Gastroesophageal sphincter (tissue), 3 donors: ENCODE measurements at regions not wholly inside any gene's neighbourhood (a gene's known extent, or its start where the extent isn't known, plus 50 kb on each side); places are given as distances from the start of the nearest gene placed in this dataset.

Experiments used
- EP300 ChIP-seq: sonication (generic); formaldehyde crosslinking; IDR thresholded peaks from one replicate; pipeline ENCODE4 v1.6.1; 2017; ENCODE audit warnings: antibody characterized with exemption, mild to moderate bottlenecking
- POLR2A ChIP-seq, 2 donors: fragments of 450-650 bp; IDR thresholded peaks; one replicate each; pipeline ENCODE4 v1.6.1; 2017; ENCODE audit warnings: antibody characterized with exemption in 2 of 2, mild to moderate bottlenecking in 2 of 2, moderate library complexity in 1 of 2
- POLR2AphosphoS5 ChIP-seq: sonication (generic); formaldehyde crosslinking; IDR thresholded peaks from one replicate; pipeline ENCODE4 v1.6.1; 2017; ENCODE audit warnings: antibody characterized with exemption
- TF ChIP-seq, protein P1 (sequence below), 4 experiments: fragments of 200-600 bp in 2 of 4; fragments of 450-650 bp in 2 of 4; sonication (generic) in 1 of 4; IDR thresholded peaks; one replicate each; pipeline ENCODE4 v1.5.1; 2017 to 2019; ENCODE audit warnings: antibody characterized with exemption in 4 of 4, mild to moderate bottlenecking in 2 of 4, moderate library complexity in 2 of 4

DNA sequence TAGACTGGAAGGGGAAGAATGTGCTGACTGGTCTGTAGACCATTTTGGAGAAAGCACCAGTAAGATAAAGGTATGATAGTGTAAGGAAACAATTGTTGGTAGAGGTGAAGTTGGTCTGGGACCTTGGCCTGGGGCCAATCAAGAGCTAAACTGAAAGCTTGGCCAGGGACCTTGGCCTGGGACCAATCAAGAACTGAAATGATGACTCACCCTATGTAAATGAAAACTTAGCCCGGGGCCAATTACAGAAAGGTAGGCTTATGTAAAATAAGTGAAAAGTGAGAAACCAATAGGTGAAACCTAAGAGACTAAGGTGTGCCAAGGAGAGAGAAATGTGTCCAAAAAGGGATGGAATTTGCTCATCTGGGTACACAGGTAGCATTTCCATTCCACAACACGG, 776.0 kb downstream of the C12orf50 start:
- no peak for TF ChIP-seq POLR2A (IDR thresholded peaks at IDR 0.05)
- TF ChIP-seq EP300, result no peak
- no peak for TF ChIP-seq POLR2AphosphoS5
- TF ChIP-seq, protein P1, sequence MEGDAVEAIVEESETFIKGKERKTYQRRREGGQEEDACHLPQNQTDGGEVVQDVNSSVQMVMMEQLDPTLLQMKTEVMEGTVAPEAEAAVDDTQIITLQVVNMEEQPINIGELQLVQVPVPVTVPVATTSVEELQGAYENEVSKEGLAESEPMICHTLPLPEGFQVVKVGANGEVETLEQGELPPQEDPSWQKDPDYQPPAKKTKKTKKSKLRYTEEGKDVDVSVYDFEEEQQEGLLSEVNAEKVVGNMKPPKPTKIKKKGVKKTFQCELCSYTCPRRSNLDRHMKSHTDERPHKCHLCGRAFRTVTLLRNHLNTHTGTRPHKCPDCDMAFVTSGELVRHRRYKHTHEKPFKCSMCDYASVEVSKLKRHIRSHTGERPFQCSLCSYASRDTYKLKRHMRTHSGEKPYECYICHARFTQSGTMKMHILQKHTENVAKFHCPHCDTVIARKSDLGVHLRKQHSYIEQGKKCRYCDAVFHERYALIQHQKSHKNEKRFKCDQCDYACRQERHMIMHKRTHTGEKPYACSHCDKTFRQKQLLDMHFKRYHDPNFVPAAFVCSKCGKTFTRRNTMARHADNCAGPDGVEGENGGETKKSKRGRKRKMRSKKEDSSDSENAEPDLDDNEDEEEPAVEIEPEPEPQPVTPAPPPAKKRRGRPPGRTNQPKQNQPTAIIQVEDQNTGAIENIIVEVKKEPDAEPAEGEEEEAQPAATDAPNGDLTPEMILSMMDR (IDR thresholded peaks at IDR 0.05), result no peak
